NCI-H345 treated with DMSO at 0.1 percent for 48 hours (cell line): ENCODE measurements at regions not wholly inside any gene's neighbourhood (a gene's known extent, or its start where the extent isn't known, plus 50 kb on each side); places are given as distances from the start of the nearest gene placed in this dataset.

ENCODE experiments used
- DNase-seq: peaks from one replicate; lab custom pipeline; 2025; ENCODE audit not compliant: unreplicated experiment; lab: John Stamatoyannopoulos, UW

GRCh38 chr2:11040992-11041391, 114.3 kb upstream of the SLC66A3 start:
- DNase-seq, result no peak

GRCh38 chr2:11042841-11043240, 112.4 kb upstream of the SLC66A3 start:
- peak; percentile 50 for DNase-seq

- no peak for DNase-seq
These were observed 112.0 kb upstream of the SLC66A3 start for GRCh38 chr2:11043245-11043644.

- DNase-seq, result no peak
These were observed 111.1 kb upstream of the SLC66A3 start for GRCh38 chr2:11044201-11044600.

- DNase-seq, result no peak
These were observed 110.0 kb upstream of the SLC66A3 start for GRCh38 chr2:11045294-11045693.

- DNase-seq, result no peak
These were observed 106.8 kb upstream of the SLC66A3 start for GRCh38 chr2:11048335-11049008.

GRCh38 chr2:11050565-11050964, 104.7 kb upstream of the SLC66A3 start:
- DNase-seq, result no peak

- no peak for DNase-seq
These were observed 104.0 kb upstream of the SLC66A3 start for GRCh38 chr2:11051280-11051679.

GRCh38 chr2:11053546-11053945, 101.7 kb upstream of the SLC66A3 start:
- no peak for DNase-seq

GRCh38 chr2:11054783-11055678, 100.2 kb upstream of the SLC66A3 start:
- no peak for DNase-seq

GRCh38 chr2:11055679-11056215, 99.5 kb upstream of the SLC66A3 start:
- DNase-seq, result no peak

GRCh38 chr2:11056614-11057013, 98.7 kb upstream of the SLC66A3 start:
- DNase-seq, result no peak

- no peak for DNase-seq
These were observed 98.2 kb upstream of the SLC66A3 start for GRCh38 chr2:11057031-11057430.

GRCh38 chr2:11058129-11058528, 97.1 kb upstream of the SLC66A3 start:
- no peak for DNase-seq

- no peak for DNase-seq
These were observed 94.7 kb upstream of the SLC66A3 start for GRCh38 chr2:11060376-11061169.

- no peak for DNase-seq
These were observed 89.3 kb upstream of the SLC66A3 start for GRCh38 chr2:11065833-11066485.

- DNase-seq, result no peak
These were observed 87.8 kb upstream of the SLC66A3 start for GRCh38 chr2:11067221-11068078.

- no peak for DNase-seq
These were observed 87.1 kb upstream of the SLC66A3 start for GRCh38 chr2:11068079-11068741.

- no peak for DNase-seq
These were observed 86.3 kb upstream of the SLC66A3 start for GRCh38 chr2:11068856-11069526.
